H1 (cell line): ENCODE measurements at regions not wholly inside any gene's neighbourhood (a gene's known extent, or its start where the extent isn't known, plus 50 kb on each side); places are given as distances from the start of the nearest gene placed in this dataset.

ENCODE experiments used
- CTCF ChIA-PET: fragments of 300-600 bp; sonication (Branson Sonifier 250); formaldehyde crosslinking; loops from one replicate; lab custom pipeline; 2021; ENCODE audit not compliant: partially characterized antibody; lab: Charles Lee
- POLR2A ChIA-PET: fragments of 300-600 bp; sonication (Branson Sonifier 250); formaldehyde crosslinking; loops from one replicate; lab custom pipeline; 2021; ENCODE audit warnings: inconsistent platforms; ENCODE audit not compliant: partially characterized antibody; lab: Charles Lee
- DNase-seq, 2 experiments: peaks; one replicate each; pipeline versions ENCODE4 v3.0.0 to v3.0.0-alpha.2; 2010 to 2022; ENCODE audit warnings: low spot score in 2 of 2, low read depth in 1 of 2, mixed read lengths in 1 of 2
- FAIRE-seq: peaks from 2 replicates; lab custom pipeline; 2011; peaks lifted over from hg19 to GRCh38; lab: Jason Lieb, UNC
- H2AFZ ChIP-seq: 2 replicates; pipeline ENCODE4 v1.8.1; 2012; ENCODE audit warnings: low read length, inconsistent platforms
- H2AK5ac ChIP-seq: 2 replicates; pipeline ENCODE4 v1.6.1; 2013; ENCODE audit warnings: low read depth, low read length
- H2BK120ac ChIP-seq: replicated peaks from 2 replicates; pipeline ENCODE3; 2013; ENCODE audit warnings: low read depth, low read length, inconsistent platforms
- H2BK12ac ChIP-seq: 2 replicates; pipeline ENCODE4 v1.6.1; 2013; ENCODE audit warnings: low read depth, low read length
- H2BK15ac ChIP-seq: 2 replicates; pipeline ENCODE4 v1.6.1; 2013; ENCODE audit warnings: low read length
- H2BK20ac ChIP-seq: 2 replicates; pipeline ENCODE4 v1.6.1; 2013; ENCODE audit warnings: low read length
- H2BK5ac ChIP-seq: 2 replicates; pipeline ENCODE4 v1.6.1; 2013; ENCODE audit warnings: low read depth, low read length
- H3K14ac ChIP-seq: 2 replicates; pipeline ENCODE4 v1.6.1; 2013; ENCODE audit warnings: inconsistent platforms; ENCODE audit not compliant: insufficient read length
- H3K18ac ChIP-seq: 2 replicates; pipeline ENCODE4 v1.6.1; 2013; ENCODE audit warnings: low read length; ENCODE audit errors: extremely low read depth
- H3K23ac ChIP-seq: 2 replicates; pipeline ENCODE4 v1.6.1; 2013; ENCODE audit warnings: inconsistent platforms; ENCODE audit not compliant: insufficient read length
- H3K23me2 ChIP-seq: 2 replicates; pipeline ENCODE4 v1.6.1; 2013; ENCODE audit warnings: low read depth, low read length
- H3K27ac ChIP-seq: 2 replicates; pipeline ENCODE4 v1.6.1; 2011; ENCODE audit warnings: low read depth, low read length, inconsistent platforms
- H3K27me3 ChIP-seq, 4 experiments: replicated peaks in 1 of 4; 1 replicate in 1 of 4; 2 replicates in 3 of 4; pipeline versions ENCODE4 v1.6.1 to v1.8.1; 2011 to 2013; ENCODE audit warnings: low read length in 3 of 4, mild to moderate bottlenecking in 3 of 4, inconsistent platforms in 2 of 4, mixed read lengths in 2 of 4, moderate library complexity in 1 of 4; ENCODE audit not compliant: control insufficient read depth in 3 of 4, insufficient read depth in 3 of 4; ENCODE audit errors: extremely low read depth in 1 of 4
- H3K36me3 ChIP-seq, 4 experiments: 2 replicates each; pipeline versions ENCODE4 v1.6.1 to v1.8.1; 2011 to 2013; ENCODE audit warnings: mild to moderate bottlenecking in 4 of 4, low read length in 3 of 4, moderate library complexity in 2 of 4, control low read depth in 1 of 4, inconsistent platforms in 1 of 4; ENCODE audit not compliant: insufficient read depth in 4 of 4, control insufficient read depth in 2 of 4
- H3K4ac ChIP-seq: replicated peaks from 2 replicates; pipeline ENCODE3; 2013; ENCODE audit warnings: low read length, low read depth, mixed read lengths, inconsistent platforms; ENCODE audit not compliant: insufficient read length
- H3K4me1 ChIP-seq, 4 experiments: replicated peaks in 1 of 4; 1 replicate in 1 of 4; 2 replicates in 3 of 4; pipeline versions ENCODE4 v1.6.1 to v1.8.1; 2011 to 2013; ENCODE audit warnings: low read length in 3 of 4, inconsistent platforms in 2 of 4, mixed read lengths in 1 of 4; ENCODE audit not compliant: insufficient read depth in 4 of 4, control insufficient read depth in 3 of 4
- H3K4me2 ChIP-seq, 2 experiments: 2 replicates each; pipeline versions ENCODE4 v1.6.1 to v1.8.1; 2011 to 2013; ENCODE audit warnings: low read depth in 2 of 2, low read length in 2 of 2, control low read depth in 1 of 2, inconsistent platforms in 1 of 2, mild to moderate bottlenecking in 1 of 2; ENCODE audit not compliant: insufficient read depth in 1 of 2
- H3K4me3 ChIP-seq, 4 experiments: fragments of 200-600, 300-600 bp in 1 of 4; sonication (generic), shearing (Covaris generic), sonication (Bioruptor Twin) in 1 of 4; 2 replicates each; pipeline versions ENCODE4 v1.5.1 to v1.8.1; 2011 to 2016; ENCODE audit warnings: low read length in 4 of 4, low read depth in 3 of 4, control low read depth in 2 of 4, inconsistent platforms in 2 of 4, mild to moderate bottlenecking in 2 of 4, mixed read lengths in 1 of 4, moderate library complexity in 1 of 4; ENCODE audit not compliant: insufficient read depth in 2 of 4; ENCODE audit errors: extremely low read depth in 1 of 4
- H3K56ac ChIP-seq: replicated peaks from 2 replicates; pipeline ENCODE3; 2013; ENCODE audit warnings: low read depth, mild to moderate bottlenecking, mixed read lengths, low read length, inconsistent platforms; ENCODE audit not compliant: insufficient read length
- H3K79me1 ChIP-seq: 2 replicates; pipeline ENCODE4 v1.6.1; 2013; ENCODE audit warnings: low read depth, low read length, control low read depth
- H3K79me2 ChIP-seq, 2 experiments: 2 replicates each; pipeline versions ENCODE4 v1.6.1 to v1.8.1; 2012 to 2013; ENCODE audit warnings: low read length in 2 of 2, mild to moderate bottlenecking in 2 of 2, inconsistent platforms in 1 of 2; ENCODE audit not compliant: insufficient read depth in 2 of 2, control insufficient read depth in 1 of 2
- H3K9ac ChIP-seq, 4 experiments: replicated peaks in 1 of 4; 1 replicate in 1 of 4; 2 replicates in 3 of 4; pipeline versions ENCODE4 v1.6.1 to v1.8.1; 2011 to 2013; ENCODE audit warnings: low read depth in 3 of 4, low read length in 3 of 4, control low read depth in 2 of 4, mild to moderate bottlenecking in 2 of 4, moderate library complexity in 2 of 4, inconsistent platforms in 1 of 4; ENCODE audit errors: extremely low read depth in 1 of 4
- H3K9me3 ChIP-seq, 2 experiments: 2 replicates each; pipeline versions ENCODE4 v1.6.1 to v1.8.1; 2012 to 2013; ENCODE audit warnings: mild to moderate bottlenecking in 2 of 2, moderate library complexity in 2 of 2, control low read depth in 1 of 2, inconsistent platforms in 1 of 2, low read depth in 1 of 2, low read length in 1 of 2, mixed read lengths in 1 of 2; ENCODE audit not compliant: insufficient read depth in 2 of 2
- H4K20me1 ChIP-seq, 2 experiments: replicated peaks in 1 of 2; 2 replicates each; pipeline versions ENCODE3 to v1.8.1; 2011 to 2013; ENCODE audit warnings: inconsistent platforms in 2 of 2, low read length in 2 of 2, mild to moderate bottlenecking in 1 of 2; ENCODE audit not compliant: insufficient read depth in 2 of 2, control insufficient read depth in 1 of 2
- H4K5ac ChIP-seq: 2 replicates; pipeline ENCODE4 v1.6.1; 2013; ENCODE audit warnings: low read length, low read depth, mixed read lengths, inconsistent platforms; ENCODE audit not compliant: insufficient read length
- H4K8ac ChIP-seq: 2 replicates; pipeline ENCODE4 v1.8.0; 2013; ENCODE audit warnings: mild to moderate bottlenecking, moderate library complexity, low read length, inconsistent platforms; ENCODE audit not compliant: insufficient read depth; ENCODE audit errors: extremely low read depth
- H4K91ac ChIP-seq: replicated peaks from 2 replicates; pipeline ENCODE3; 2013; ENCODE audit warnings: low read length, mixed read lengths, inconsistent platforms; ENCODE audit not compliant: insufficient read length
- BRCA1 ChIP-seq: IDR thresholded peaks from 2 replicates; pipeline ENCODE4 v1.6.1; 2012; ENCODE audit warnings: low read depth, low read length, improper control_type of control experiment
- CBX8 ChIP-seq: fragments of 300-800, 300-1000 bp; sonication (generic); IDR thresholded peaks from 2 replicates; pipeline ENCODE4 v1.7.1; 2016; ENCODE audit warnings: low read depth, low read length, borderline replicate concordance
- CEBPB ChIP-seq: IDR thresholded peaks from 2 replicates; pipeline ENCODE4 v1.6.1; 2012; ENCODE audit warnings: low read depth, low read length
- KDM1A ChIP-seq: fragments of 200-600, 300-600 bp; sonication (generic); IDR thresholded peaks from 2 replicates; pipeline ENCODE4 v1.7.1; 2016; ENCODE audit warnings: mild to moderate bottlenecking, low read length, borderline replicate concordance
- KDM4A ChIP-seq: IDR thresholded peaks from one replicate; pipeline ENCODE4 v1.7.1; 2012; ENCODE audit warnings: low read depth, mild to moderate bottlenecking, moderate library complexity, low read length, inconsistent platforms; ENCODE audit not compliant: severe bottlenecking
- WGBS, 2 experiments: shearing (Covaris generic) in 1 of 2; methylation state at CpG; one replicate each; pipeline versions ENCODE4 v1.1.6 to v1.1.7; 2013 to 2015; ENCODE audit warnings: low lambda C conversion rate in 2 of 2, mixed read lengths in 2 of 2, inconsistent platforms in 1 of 2, low coverage in 1 of 2, missing lambda C conversion rate in 1 of 2; ENCODE audit not compliant: insufficient replicate concordance in 2 of 2, insufficient coverage in 1 of 2, insufficient read length in 1 of 2; ENCODE audit errors: extremely low coverage in 1 of 2, missing lambda C conversion rate in 1 of 2; 5-methylcytosine and 5-hydroxymethylcytosine counted together
- TF ChIP-seq, protein P1 (sequence below): IDR thresholded peaks from 2 replicates; pipeline ENCODE4 v1.6.1; 2012; ENCODE audit warnings: inconsistent platforms

- no peak for TF ChIP-seq KDM4A
- TF ChIP-seq, protein P1, sequence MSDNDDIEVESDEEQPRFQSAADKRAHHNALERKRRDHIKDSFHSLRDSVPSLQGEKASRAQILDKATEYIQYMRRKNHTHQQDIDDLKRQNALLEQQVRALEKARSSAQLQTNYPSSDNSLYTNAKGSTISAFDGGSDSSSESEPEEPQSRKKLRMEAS, result no peak
- no peak for TF ChIP-seq BRCA1
- no peak for TF ChIP-seq KDM1A
- TF ChIP-seq CEBPB, result no peak
- no peak for TF ChIP-seq CBX8
- Histone ChIP-seq H4K8ac (no peak overlapping the region), H2BK5ac (no peak overlapping the region), H3K4me3 (no peak overlapping the region), H2BK15ac (no peak overlapping the region), H3K79me2 (no peaks in the 10 kb centered on the region), H2AFZ (no peak overlapping the region), H3K56ac (no peak overlapping the region), H2BK12ac (no peak overlapping the region), H3K9me3 (no peaks in the 10 kb centered on the region), H3K36me3 (no peaks in the 10 kb centered on the region), H3K9ac (no peak overlapping the region), H4K5ac (no peak overlapping the region), H2BK120ac (no peak overlapping the region), H2AK5ac (no peak overlapping the region), H3K79me1 (no peaks in the 10 kb centered on the region), H3K4me1 (no peaks in the 10 kb centered on the region), H3K14ac (no peak overlapping the region), H3K18ac (no peak overlapping the region), H3K23me2 (no peaks in the 10 kb centered on the region), H3K27me3 (no peaks in the 10 kb centered on the region), H2BK20ac (no peak overlapping the region), H3K4me2 (no peak overlapping the region), H3K27ac (no peak overlapping the region), H4K20me1 (no peaks in the 10 kb centered on the region), H3K4ac (no peak overlapping the region), H4K91ac (no peak overlapping the region), H3K23ac (no peak overlapping the region)
- FAIRE-seq (no peak), DNase-seq (no peak)
- CTCF ChIA-PET, result interaction anchor here (1.4 to 1.5 kb wide), 2 partner anchors 10 to 198 kb away, joined by 3 to 6 read pairs; no protein-coding TSS in a partner anchor
- POLR2A ChIA-PET, result no interaction called here
- 90% methylated on average over 2 of the region's 2 CpGs; no CpG with 5 or more reads in 1 of the 2 experiments for WGBS, 2 experiments
Observed at GRCh38 chr4:106700321-106700720, 331.7 kb upstream of the GIMD1 start.
